Keratinocyte (primary cell): ENCODE measurements at regions not wholly inside any gene's neighbourhood (a gene's known extent, or its start where the extent isn't known, plus 50 kb on each side); places are given as distances from the start of the nearest gene placed in this dataset.

Source experiments
- CTCF ChIP-seq, 3 experiments: IDR thresholded peaks in 1 of 3; conservative IDR thresholded peaks in 1 of 3; optimal IDR thresholded peaks in 1 of 3; 2 replicates in 2 of 3; 3 replicates in 1 of 3; pipeline versions ENCODE3 to v1.5.1; 2011; ENCODE audit warnings: low read length in 3 of 3, mild to moderate bottlenecking in 3 of 3, moderate library complexity in 2 of 3, control low read depth in 1 of 3, inconsistent platforms in 1 of 3; ENCODE audit not compliant: insufficient read depth in 2 of 3; ENCODE audit errors: extremely low read depth in 1 of 3
- EZH2 ChIP-seq: IDR thresholded peaks from one replicate; pipeline ENCODE4 v1.6.1; 2012; ENCODE audit warnings: inconsistent platforms, mild to moderate bottlenecking, low read length, moderate library complexity

DNA sequence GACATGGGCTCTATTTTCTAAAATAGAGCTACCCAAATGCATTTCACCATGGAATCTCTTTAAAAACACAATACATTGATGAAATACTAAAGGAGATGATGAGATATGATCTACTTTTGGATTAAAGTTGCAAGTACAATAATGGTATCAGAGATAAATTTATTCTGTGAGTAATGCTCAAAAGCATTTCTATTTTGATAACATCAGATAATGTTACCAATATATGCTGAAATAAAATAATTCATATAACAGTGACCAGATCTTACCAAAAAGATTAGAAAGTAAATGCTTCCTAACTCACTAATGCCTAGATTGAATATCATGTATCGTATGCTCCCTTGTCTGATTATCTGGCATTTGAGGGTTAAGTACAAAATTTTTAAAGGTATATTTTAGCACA, 761.8 kb upstream of the ZNF608 start:
- no peak for TF ChIP-seq CTCF (optimal IDR thresholded peaks at IDR 0.05 in 1 of 3, IDR thresholded peaks at IDR 0.05 in 1 of 3, conservative IDR thresholded peaks at IDR 0.05 in 1 of 3; ENCODE audit: extremely low read depth in 1 of 3, insufficient read depth in 2 of 3, low read length in 3 of 3)
- TF ChIP-seq EZH2 = no peak
